ENCODE measurements at regions not wholly inside any gene's neighbourhood (a gene's known extent, or its start where the extent isn't known, plus 50 kb on each side); places are given as distances from the start of the nearest gene placed in this dataset.

GRCh38 chr22:49176956-49177355, 650.7 kb downstream of the BRD1 start:
- TF ChIP-seq CTCF (IDR thresholded peaks at IDR 0.05; ENCODE audit: insufficient read depth, low read length, poor library complexity, severe bottlenecking) = no peak
- TF ChIP-seq EZH2phosphoT487 (conservative IDR thresholded peaks at IDR 0.05; ENCODE audit: low read length) = no peak
